ENCODE measurements at regions not wholly inside any gene's neighbourhood (a gene's known extent, or its start where the extent isn't known, plus 50 kb on each side); places are given as distances from the start of the nearest gene placed in this dataset.

GRCh38 chr4:17188125-17188524, 289.7 kb upstream of the LDB2 start:
- no peaks in the 10 kb centered on the region for H3K79me2 ChIP-seq (ENCODE audit: control insufficient read depth, insufficient read depth, low read length)
- no peak for DNase-seq
- no peak overlapping the region for H2AK5ac ChIP-seq (ENCODE audit: low read length)
- H3K27me3 ChIP-seq (ENCODE audit: insufficient read depth, low read length, poor library complexity) = no peaks in the 10 kb centered on the region
- WGBS (ENCODE audit: extremely low coverage, insufficient coverage, low lambda C conversion rate) = no CpG with 5 or more reads among the region's 3 CpGs
- H3K56ac ChIP-seq (ENCODE audit: low read length) = no peak overlapping the region
- no peak overlapping the region for H4K5ac ChIP-seq (ENCODE audit: low read length)
- no peak overlapping the region for H2BK15ac ChIP-seq (replicated peaks; ENCODE audit: low read depth)
- H2BK5ac ChIP-seq (ENCODE audit: low read length) = no peak overlapping the region
- H3K18ac ChIP-seq (ENCODE audit: low read length) = no peak overlapping the region
- H3K9ac ChIP-seq (ENCODE audit: low read length) = no peak overlapping the region
- no peak overlapping the region for H3K4ac ChIP-seq (ENCODE audit: low read depth, low read length)
- no peak overlapping the region for H3K4me2 ChIP-seq (ENCODE audit: low read length)
- H2BK120ac ChIP-seq (ENCODE audit: low read depth, low read length) = no peak overlapping the region
- H3K4me3 ChIP-seq (ENCODE audit: low read length) = no peak overlapping the region
- no peak overlapping the region for H3K27ac ChIP-seq (ENCODE audit: low read depth, low read length)
- H3K36me3 ChIP-seq (ENCODE audit: control insufficient read depth, insufficient read depth, low read length) = no peaks in the 10 kb centered on the region
- H3K4me1 ChIP-seq (ENCODE audit: control insufficient read depth, low read depth, low read length) = no peaks in the 10 kb centered on the region
- no peak overlapping the region for H4K8ac ChIP-seq (ENCODE audit: low read depth, low read length)
- H3K79me1 ChIP-seq (ENCODE audit: low read length) = no peaks in the 10 kb centered on the region
- no peak overlapping the region for H3K23ac ChIP-seq (ENCODE audit: low read length)

DNA sequence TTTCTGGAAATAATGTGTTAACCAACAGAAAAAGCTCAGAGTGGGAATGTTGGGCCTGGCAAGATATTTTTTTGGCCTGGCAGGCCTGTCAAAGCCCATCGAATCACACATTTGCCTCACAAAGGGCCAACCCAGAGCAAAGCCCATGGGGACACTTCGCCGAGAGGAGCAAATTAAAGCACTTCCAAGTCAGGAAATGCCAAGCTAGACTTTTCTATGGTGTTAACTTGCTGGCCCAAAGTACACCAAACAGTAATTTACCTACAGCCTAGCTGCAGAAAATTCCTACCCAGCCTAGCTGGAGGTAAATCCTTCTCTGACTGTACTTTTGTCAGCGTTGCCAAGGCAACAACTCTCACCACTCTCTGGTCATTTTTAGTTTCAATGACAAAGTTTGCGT, 288.6 kb upstream of the LDB2 start:
- Histone ChIP-seq H2AK5ac (ENCODE audit: low read length) (no peak overlapping the region), H2BK120ac (ENCODE audit: low read depth, low read length) (no peak overlapping the region), H3K36me3 (ENCODE audit: control insufficient read depth, insufficient read depth, low read length) (no peaks in the 10 kb centered on the region), H2BK5ac (ENCODE audit: low read length) (no peak overlapping the region), H3K27ac (ENCODE audit: low read depth, low read length) (no peak overlapping the region), H3K9ac (ENCODE audit: low read length) (no peak overlapping the region), H3K79me2 (ENCODE audit: control insufficient read depth, insufficient read depth, low read length) (no peaks in the 10 kb centered on the region), H4K8ac (ENCODE audit: low read depth, low read length) (no peak overlapping the region), H3K56ac (ENCODE audit: low read length) (no peak overlapping the region), H3K79me1 (ENCODE audit: low read length) (no peaks in the 10 kb centered on the region), H2BK15ac (replicated peaks; ENCODE audit: low read depth) (no peak overlapping the region), H3K4ac (ENCODE audit: low read depth, low read length) (no peak overlapping the region), H3K4me1 (ENCODE audit: control insufficient read depth, low read depth, low read length) (no peaks in the 10 kb centered on the region), H4K5ac (ENCODE audit: low read length) (no peak overlapping the region), H3K4me3 (ENCODE audit: low read length) (no peak overlapping the region), H3K4me2 (ENCODE audit: low read length) (no peak overlapping the region), H3K27me3 (ENCODE audit: insufficient read depth, low read length, poor library complexity) (no peaks in the 10 kb centered on the region), H3K18ac (ENCODE audit: low read length) (no peak overlapping the region), H3K23ac (ENCODE audit: low read length) (no peak overlapping the region)
- DNase-seq = no peak
- no CpG with 5 or more reads among the region's 5 CpGs for WGBS (ENCODE audit: extremely low coverage, insufficient coverage, low lambda C conversion rate)

DNA sequence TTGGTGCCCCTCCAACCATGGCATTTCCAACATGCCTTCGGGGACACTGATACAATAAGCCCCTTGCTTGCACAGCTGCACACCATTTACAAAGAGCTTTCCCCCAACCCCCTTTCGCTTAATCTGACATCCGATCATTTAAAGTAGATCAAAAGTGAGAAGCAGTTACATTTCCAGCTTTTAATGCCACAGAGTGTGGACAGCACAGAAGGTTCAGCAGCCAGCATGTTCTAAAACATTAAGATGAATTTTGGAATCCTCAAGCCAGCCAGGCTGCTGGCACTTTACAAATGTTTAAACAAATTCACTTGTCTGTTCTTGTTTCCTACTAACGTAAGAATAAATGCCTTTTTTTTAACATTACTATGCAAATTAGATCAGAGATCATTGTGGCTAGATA, 284.4 kb upstream of the LDB2 start:
- Histone ChIP-seq H3K4me2 (ENCODE audit: low read length) (no peak overlapping the region), H3K27ac (ENCODE audit: low read depth, low read length) (no peak overlapping the region), H3K4me3 (ENCODE audit: low read length) (no peak overlapping the region), H3K79me2 (ENCODE audit: control insufficient read depth, insufficient read depth, low read length) (no peaks in the 10 kb centered on the region), H3K27me3 (ENCODE audit: insufficient read depth, low read length, poor library complexity) (no peaks in the 10 kb centered on the region), H3K79me1 (ENCODE audit: low read length) (no peaks in the 10 kb centered on the region), H3K18ac (ENCODE audit: low read length) (no peak overlapping the region), H3K4me1 (ENCODE audit: control insufficient read depth, low read depth, low read length) (no peaks in the 10 kb centered on the region), H3K9ac (ENCODE audit: low read length) (no peak overlapping the region), H2BK120ac (ENCODE audit: low read depth, low read length) (no peak overlapping the region), H2AK5ac (ENCODE audit: low read length) (no peak overlapping the region), H3K56ac (ENCODE audit: low read length) (no peak overlapping the region), H2BK5ac (ENCODE audit: low read length) (no peak overlapping the region), H3K4ac (ENCODE audit: low read depth, low read length) (no peak overlapping the region), H4K5ac (ENCODE audit: low read length) (no peak overlapping the region), H4K8ac (ENCODE audit: low read depth, low read length) (no peak overlapping the region), H3K23ac (ENCODE audit: low read length) (no peak overlapping the region), H2BK15ac (replicated peaks; ENCODE audit: low read depth) (no peak overlapping the region), H3K36me3 (ENCODE audit: control insufficient read depth, insufficient read depth, low read length) (no peaks in the 10 kb centered on the region)
- no CpG with 5 or more reads among the region's 4 CpGs for WGBS (ENCODE audit: extremely low coverage, insufficient coverage, low lambda C conversion rate)
- no peak for DNase-seq

DNA sequence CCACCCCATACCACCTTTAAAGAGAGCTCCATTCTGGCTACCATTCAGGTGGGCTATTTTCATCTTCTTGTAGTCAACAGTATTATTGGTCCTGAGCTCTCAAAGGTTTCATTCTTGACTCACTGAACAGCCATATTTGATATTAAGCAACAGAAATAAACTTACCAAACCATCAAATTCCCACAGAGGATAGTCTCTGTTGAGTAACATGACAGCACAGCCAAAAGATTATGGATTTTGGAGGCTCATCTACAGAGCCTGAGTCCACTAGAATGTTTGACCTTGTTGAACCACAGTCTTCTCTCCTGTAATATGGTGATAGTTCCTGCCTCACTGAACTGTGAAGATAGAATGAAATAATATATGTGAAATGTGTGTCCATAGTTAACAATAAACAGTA, 276.3 kb upstream of the LDB2 start:
- Histone ChIP-seq H3K36me3 (ENCODE audit: control insufficient read depth, insufficient read depth, low read length) (no peaks in the 10 kb centered on the region), H3K56ac (ENCODE audit: low read length) (no peak overlapping the region), H3K27me3 (ENCODE audit: insufficient read depth, low read length, poor library complexity) (no peaks in the 10 kb centered on the region)

DNA sequence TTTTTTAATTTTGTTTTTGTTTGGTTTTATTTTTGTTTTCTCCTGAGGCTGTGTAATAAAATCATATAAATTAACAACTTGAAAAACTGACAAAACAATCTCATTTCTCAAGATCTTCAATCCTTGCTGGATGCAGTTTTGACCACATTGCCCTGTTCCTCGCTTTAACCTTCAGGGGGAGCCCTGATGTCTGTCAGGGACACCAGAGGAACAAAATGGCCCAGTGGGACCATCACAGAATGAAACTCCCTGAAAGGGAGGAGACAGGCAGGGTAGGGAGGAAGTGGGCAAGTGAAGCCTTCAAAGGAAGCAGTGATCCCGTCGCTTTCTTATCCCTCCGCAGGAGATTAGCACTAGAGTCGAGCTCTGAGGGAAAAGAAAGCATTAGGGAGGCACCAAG, 274.9 kb upstream of the LDB2 start:
- Histone ChIP-seq H3K4me3 (ENCODE audit: low read length) (no peak overlapping the region), H3K27me3 (ENCODE audit: insufficient read depth, low read length, poor library complexity) (no peaks in the 10 kb centered on the region), H3K27ac (ENCODE audit: low read depth, low read length) (no peak overlapping the region), H3K56ac (ENCODE audit: low read length) (peak overlapping the region; percentile 27), H3K4me2 (ENCODE audit: low read length) (no peak overlapping the region), H2BK120ac (ENCODE audit: low read depth, low read length) (no peak overlapping the region), H2BK15ac (replicated peaks; ENCODE audit: low read depth) (no peak overlapping the region), H3K23ac (ENCODE audit: low read length) (no peak overlapping the region), H3K4ac (ENCODE audit: low read depth, low read length) (no peak overlapping the region), H3K9ac (ENCODE audit: low read length) (no peak overlapping the region), H2AK5ac (ENCODE audit: low read length) (no peak overlapping the region), H4K8ac (ENCODE audit: low read depth, low read length) (no peak overlapping the region), H3K36me3 (ENCODE audit: control insufficient read depth, insufficient read depth, low read length) (no peaks in the 10 kb centered on the region), H3K18ac (ENCODE audit: low read length) (peak overlapping the region; percentile 83), H4K5ac (ENCODE audit: low read length) (peak overlapping the region; percentile 68), H3K79me2 (ENCODE audit: control insufficient read depth, insufficient read depth, low read length) (no peaks in the 10 kb centered on the region), H3K4me1 (ENCODE audit: control insufficient read depth, low read depth, low read length) (peaks cover 1% of the 10 kb centered on the region), H3K79me1 (ENCODE audit: low read length) (no peaks in the 10 kb centered on the region), H2BK5ac (ENCODE audit: low read length) (no peak overlapping the region)
- WGBS (ENCODE audit: extremely low coverage, insufficient coverage, low lambda C conversion rate) = no CpG with 5 or more reads among the region's 5 CpGs
- peak; percentile 92 for DNase-seq

More for the DNA sequence above, 276.3 kb upstream of the LDB2 start:
- H3K9ac ChIP-seq (ENCODE audit: low read length) = no peak overlapping the region
- no peaks in the 10 kb centered on the region for H3K79me2 ChIP-seq (ENCODE audit: control insufficient read depth, insufficient read depth, low read length)
- H3K23ac ChIP-seq (ENCODE audit: low read length) = no peak overlapping the region
- H4K5ac ChIP-seq (ENCODE audit: low read length) = no peak overlapping the region
- no peaks in the 10 kb centered on the region for H3K79me1 ChIP-seq (ENCODE audit: low read length)
- H3K4me3 ChIP-seq (ENCODE audit: low read length) = no peak overlapping the region
- H3K27ac ChIP-seq (ENCODE audit: low read depth, low read length) = no peak overlapping the region
- no peak overlapping the region for H2BK5ac ChIP-seq (ENCODE audit: low read length)
- no peak overlapping the region for H3K4me2 ChIP-seq (ENCODE audit: low read length)
- DNase-seq = no peak
- H3K4me1 ChIP-seq (ENCODE audit: control insufficient read depth, low read depth, low read length) = peaks cover 1% of the 10 kb centered on the region
- H3K4ac ChIP-seq (ENCODE audit: low read depth, low read length) = no peak overlapping the region
- H2BK120ac ChIP-seq (ENCODE audit: low read depth, low read length) = no peak overlapping the region
- no peak overlapping the region for H3K18ac ChIP-seq (ENCODE audit: low read length)
- no peak overlapping the region for H4K8ac ChIP-seq (ENCODE audit: low read depth, low read length)
- no peak overlapping the region for H2BK15ac ChIP-seq (replicated peaks; ENCODE audit: low read depth)
- H2AK5ac ChIP-seq (ENCODE audit: low read length) = no peak overlapping the region

- H2BK120ac ChIP-seq (ENCODE audit: low read depth, low read length) = no peak overlapping the region
Observed at GRCh38 chr4:17170131-17170530, 271.7 kb upstream of the LDB2 start.

More at GRCh38 chr4:17170131-17170530, 271.7 kb upstream of the LDB2 start:
- Histone ChIP-seq H3K4me2 (ENCODE audit: low read length) (no peak overlapping the region), H3K4me1 (ENCODE audit: control insufficient read depth, low read depth, low read length) (peaks cover 1% of the 10 kb centered on the region), H3K27ac (ENCODE audit: low read depth, low read length) (no peak overlapping the region), H3K4ac (ENCODE audit: low read depth, low read length) (no peak overlapping the region), H3K4me3 (ENCODE audit: low read length) (no peak overlapping the region), H3K9ac (ENCODE audit: low read length) (no peak overlapping the region), H4K8ac (ENCODE audit: low read depth, low read length) (peak overlapping the region; percentile 56), H3K79me1 (ENCODE audit: low read length) (no peaks in the 10 kb centered on the region), H3K36me3 (ENCODE audit: control insufficient read depth, insufficient read depth, low read length) (no peaks in the 10 kb centered on the region), H2BK5ac (ENCODE audit: low read length) (no peak overlapping the region), H2BK15ac (replicated peaks; ENCODE audit: low read depth) (no peak overlapping the region), H2AK5ac (ENCODE audit: low read length) (no peak overlapping the region), H3K23ac (ENCODE audit: low read length) (no peak overlapping the region), H3K56ac (ENCODE audit: low read length) (no peak overlapping the region), H4K5ac (ENCODE audit: low read length) (no peak overlapping the region), H3K18ac (ENCODE audit: low read length) (no peak overlapping the region), H3K27me3 (ENCODE audit: insufficient read depth, low read length, poor library complexity) (no peaks in the 10 kb centered on the region), H3K79me2 (ENCODE audit: control insufficient read depth, insufficient read depth, low read length) (no peaks in the 10 kb centered on the region)
- WGBS (ENCODE audit: extremely low coverage, insufficient coverage, low lambda C conversion rate) = no CpG with 5 or more reads among the region's 2 CpGs
- DNase-seq = no peak
